ENCODE measurements at regions not wholly inside any gene's neighbourhood (a gene's known extent, or its start where the extent isn't known, plus 50 kb on each side); places are given as distances from the start of the nearest gene placed in this dataset.

DNA sequence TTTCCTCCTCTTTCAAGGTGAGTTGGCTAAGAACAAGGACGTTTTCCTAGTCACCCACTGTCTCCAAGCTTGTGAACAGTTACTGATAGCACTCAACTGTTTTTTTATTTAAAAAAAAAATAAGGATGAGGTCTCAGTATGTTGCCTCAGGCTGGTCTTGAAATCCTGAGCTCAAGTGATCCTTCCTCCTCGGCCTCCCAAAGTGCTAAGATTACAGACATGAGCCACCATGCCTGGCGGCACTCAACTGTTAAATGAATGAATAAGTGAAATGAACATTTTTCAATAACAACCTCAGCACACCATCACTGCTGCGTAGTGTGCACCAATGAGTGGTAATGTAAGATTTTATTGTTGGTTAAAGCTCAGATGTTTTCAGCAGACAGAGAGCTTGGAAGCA is 214.1 kb upstream of the NRIP1 start:
- Mint-ChIP-seq H3K9me3 (peaks cover 6% of the 10 kb centered on the region; the same call in 1 of the 3 replicates), H3K4me1 (no peaks in the 10 kb centered on the region), H3K4me3 (no peak overlapping the region), H3K27me3 (ENCODE audit: insufficient read depth, low read depth, poor library complexity) (no peaks in the 10 kb centered on the region), H3K36me3 (ENCODE audit: low read depth) (no peaks in the 10 kb centered on the region), H3K27ac (no peak overlapping the region)
- no peaks in the 10 kb centered on the region for H3K79me2 ChIP-seq (replicated peaks; ENCODE audit: insufficient read depth)
- no peak overlapping the region for H3K4me3 ChIP-seq
- H3K4me1 ChIP-seq (ENCODE audit: insufficient read depth) = no peaks in the 10 kb centered on the region
- H4K20me1 ChIP-seq (replicated peaks; ENCODE audit: insufficient read depth) = no peaks in the 10 kb centered on the region
- no peaks in the 10 kb centered on the region for H3K27me3 ChIP-seq (ENCODE audit: insufficient read depth)
- H3K27ac ChIP-seq (ENCODE audit: low read depth) = no peak overlapping the region
- no peaks in the 10 kb centered on the region for H3K36me3 ChIP-seq (ENCODE audit: insufficient read depth)
- H2AFZ ChIP-seq = peak overlapping the region; percentile 16; the same call in 1 of the 2 replicates
- H3K9me2 ChIP-seq (ENCODE audit: insufficient read depth) = no peaks in the 10 kb centered on the region
- no peak overlapping the region for H3K4me2 ChIP-seq
- H3F3A ChIP-seq (replicated peaks; ENCODE audit: low read depth) = no peaks in the 10 kb centered on the region
- no peak for TF ChIP-seq STAT1 (IDR thresholded peaks at IDR 0.05; ENCODE audit: unreplicated experiment)
- TF ChIP-seq, protein P1, sequence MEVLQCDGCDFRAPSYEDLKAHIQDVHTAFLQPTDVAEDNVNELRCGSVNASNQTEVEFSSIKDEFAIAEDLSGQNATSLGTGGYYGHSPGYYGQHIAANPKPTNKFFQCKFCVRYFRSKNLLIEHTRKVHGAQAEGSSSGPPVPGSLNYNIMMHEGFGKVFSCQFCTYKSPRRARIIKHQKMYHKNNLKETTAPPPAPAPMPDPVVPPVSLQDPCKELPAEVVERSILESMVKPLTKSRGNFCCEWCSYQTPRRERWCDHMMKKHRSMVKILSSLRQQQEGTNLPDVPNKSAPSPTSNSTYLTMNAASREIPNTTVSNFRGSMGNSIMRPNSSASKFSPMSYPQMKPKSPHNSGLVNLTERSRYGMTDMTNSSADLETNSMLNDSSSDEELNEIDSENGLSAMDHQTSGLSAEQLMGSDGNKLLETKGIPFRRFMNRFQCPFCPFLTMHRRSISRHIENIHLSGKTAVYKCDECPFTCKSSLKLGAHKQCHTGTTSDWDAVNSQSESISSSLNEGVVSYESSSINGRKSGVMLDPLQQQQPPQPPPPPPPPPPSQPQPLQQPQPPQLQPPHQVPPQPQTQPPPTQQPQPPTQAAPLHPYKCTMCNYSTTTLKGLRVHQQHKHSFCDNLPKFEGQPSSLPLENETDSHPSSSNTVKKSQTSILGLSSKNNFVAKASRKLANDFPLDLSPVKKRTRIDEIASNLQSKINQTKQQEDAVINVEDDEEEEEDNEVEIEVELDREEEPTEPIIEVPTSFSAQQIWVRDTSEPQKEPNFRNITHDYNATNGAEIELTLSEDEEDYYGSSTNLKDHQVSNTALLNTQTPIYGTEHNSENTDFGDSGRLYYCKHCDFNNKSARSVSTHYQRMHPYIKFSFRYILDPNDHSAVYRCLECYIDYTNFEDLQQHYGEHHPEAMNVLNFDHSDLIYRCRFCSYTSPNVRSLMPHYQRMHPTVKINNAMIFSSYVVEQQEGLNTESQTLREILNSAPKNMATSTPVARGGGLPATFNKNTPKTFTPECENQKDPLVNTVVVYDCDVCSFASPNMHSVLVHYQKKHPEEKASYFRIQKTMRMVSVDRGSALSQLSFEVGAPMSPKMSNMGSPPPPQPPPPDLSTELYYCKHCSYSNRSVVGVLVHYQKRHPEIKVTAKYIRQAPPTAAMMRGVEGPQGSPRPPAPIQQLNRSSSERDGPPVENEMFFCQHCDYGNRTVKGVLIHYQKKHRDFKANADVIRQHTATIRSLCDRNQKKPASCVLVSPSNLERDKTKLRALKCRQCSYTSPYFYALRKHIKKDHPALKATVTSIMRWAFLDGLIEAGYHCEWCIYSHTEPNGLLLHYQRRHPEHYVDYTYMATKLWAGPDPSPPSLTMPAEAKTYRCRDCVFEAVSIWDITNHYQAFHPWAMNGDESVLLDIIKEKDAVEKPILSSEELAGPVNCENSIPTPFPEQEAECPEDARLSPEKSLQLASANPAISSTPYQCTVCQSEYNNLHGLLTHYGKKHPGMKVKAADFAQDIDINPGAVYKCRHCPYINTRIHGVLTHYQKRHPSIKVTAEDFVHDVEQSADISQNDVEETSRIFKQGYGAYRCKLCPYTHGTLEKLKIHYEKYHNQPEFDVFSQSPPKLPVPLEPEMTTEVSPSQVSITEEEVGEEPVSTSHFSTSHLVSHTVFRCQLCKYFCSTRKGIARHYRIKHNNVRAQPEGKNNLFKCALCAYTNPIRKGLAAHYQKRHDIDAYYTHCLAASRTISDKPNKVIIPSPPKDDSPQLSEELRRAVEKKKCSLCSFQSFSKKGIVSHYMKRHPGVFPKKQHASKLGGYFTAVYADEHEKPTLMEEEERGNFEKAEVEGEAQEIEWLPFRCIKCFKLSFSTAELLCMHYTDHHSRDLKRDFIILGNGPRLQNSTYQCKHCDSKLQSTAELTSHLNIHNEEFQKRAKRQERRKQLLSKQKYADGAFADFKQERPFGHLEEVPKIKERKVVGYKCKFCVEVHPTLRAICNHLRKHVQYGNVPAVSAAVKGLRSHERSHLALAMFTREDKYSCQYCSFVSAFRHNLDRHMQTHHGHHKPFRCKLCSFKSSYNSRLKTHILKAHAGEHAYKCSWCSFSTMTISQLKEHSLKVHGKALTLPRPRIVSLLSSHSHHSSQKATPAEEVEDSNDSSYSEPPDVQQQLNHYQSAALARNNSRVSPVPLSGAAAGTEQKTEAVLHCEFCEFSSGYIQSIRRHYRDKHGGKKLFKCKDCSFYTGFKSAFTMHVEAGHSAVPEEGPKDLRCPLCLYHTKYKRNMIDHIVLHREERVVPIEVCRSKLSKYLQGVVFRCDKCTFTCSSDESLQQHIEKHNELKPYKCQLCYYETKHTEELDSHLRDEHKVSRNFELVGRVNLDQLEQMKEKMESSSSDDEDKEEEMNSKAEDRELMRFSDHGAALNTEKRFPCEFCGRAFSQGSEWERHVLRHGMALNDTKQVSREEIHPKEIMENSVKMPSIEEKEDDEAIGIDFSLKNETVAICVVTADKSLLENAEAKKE (CRISPR knock-in tag; IDR thresholded peaks at IDR 0.05) = no peak
- no peak for TF ChIP-seq NANOG (IDR thresholded peaks at IDR 0.05; ENCODE audit: borderline replicate concordance)
- TF ChIP-seq EZH2phosphoT487 (IDR thresholded peaks at IDR 0.05; ENCODE audit: unreplicated experiment) = no peak
- TF ChIP-seq, protein P2, sequence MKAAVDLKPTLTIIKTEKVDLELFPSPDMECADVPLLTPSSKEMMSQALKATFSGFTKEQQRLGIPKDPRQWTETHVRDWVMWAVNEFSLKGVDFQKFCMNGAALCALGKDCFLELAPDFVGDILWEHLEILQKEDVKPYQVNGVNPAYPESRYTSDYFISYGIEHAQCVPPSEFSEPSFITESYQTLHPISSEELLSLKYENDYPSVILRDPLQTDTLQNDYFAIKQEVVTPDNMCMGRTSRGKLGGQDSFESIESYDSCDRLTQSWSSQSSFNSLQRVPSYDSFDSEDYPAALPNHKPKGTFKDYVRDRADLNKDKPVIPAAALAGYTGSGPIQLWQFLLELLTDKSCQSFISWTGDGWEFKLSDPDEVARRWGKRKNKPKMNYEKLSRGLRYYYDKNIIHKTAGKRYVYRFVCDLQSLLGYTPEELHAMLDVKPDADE (IDR thresholded peaks at IDR 0.05) = no peak
- TF ChIP-seq CREB1 (CRISPR knock-in tag; IDR thresholded peaks at IDR 0.05; ENCODE audit: low read depth) = no peak
- TF ChIP-seq, protein P3, sequence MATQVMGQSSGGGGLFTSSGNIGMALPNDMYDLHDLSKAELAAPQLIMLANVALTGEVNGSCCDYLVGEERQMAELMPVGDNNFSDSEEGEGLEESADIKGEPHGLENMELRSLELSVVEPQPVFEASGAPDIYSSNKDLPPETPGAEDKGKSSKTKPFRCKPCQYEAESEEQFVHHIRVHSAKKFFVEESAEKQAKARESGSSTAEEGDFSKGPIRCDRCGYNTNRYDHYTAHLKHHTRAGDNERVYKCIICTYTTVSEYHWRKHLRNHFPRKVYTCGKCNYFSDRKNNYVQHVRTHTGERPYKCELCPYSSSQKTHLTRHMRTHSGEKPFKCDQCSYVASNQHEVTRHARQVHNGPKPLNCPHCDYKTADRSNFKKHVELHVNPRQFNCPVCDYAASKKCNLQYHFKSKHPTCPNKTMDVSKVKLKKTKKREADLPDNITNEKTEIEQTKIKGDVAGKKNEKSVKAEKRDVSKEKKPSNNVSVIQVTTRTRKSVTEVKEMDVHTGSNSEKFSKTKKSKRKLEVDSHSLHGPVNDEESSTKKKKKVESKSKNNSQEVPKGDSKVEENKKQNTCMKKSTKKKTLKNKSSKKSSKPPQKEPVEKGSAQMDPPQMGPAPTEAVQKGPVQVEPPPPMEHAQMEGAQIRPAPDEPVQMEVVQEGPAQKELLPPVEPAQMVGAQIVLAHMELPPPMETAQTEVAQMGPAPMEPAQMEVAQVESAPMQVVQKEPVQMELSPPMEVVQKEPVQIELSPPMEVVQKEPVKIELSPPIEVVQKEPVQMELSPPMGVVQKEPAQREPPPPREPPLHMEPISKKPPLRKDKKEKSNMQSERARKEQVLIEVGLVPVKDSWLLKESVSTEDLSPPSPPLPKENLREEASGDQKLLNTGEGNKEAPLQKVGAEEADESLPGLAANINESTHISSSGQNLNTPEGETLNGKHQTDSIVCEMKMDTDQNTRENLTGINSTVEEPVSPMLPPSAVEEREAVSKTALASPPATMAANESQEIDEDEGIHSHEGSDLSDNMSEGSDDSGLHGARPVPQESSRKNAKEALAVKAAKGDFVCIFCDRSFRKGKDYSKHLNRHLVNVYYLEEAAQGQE (IDR thresholded peaks at IDR 0.05; ENCODE audit: unreplicated experiment) = no peak
- TF ChIP-seq EZH2 (IDR thresholded peaks at IDR 0.05; ENCODE audit: low read depth, unreplicated experiment) = no peak
- no peak for TF ChIP-seq ZNF331 (CRISPR knock-in tag; IDR thresholded peaks at IDR 0.05; ENCODE audit: low read depth)
- TF ChIP-seq ZNF114 (CRISPR knock-in tag; IDR thresholded peaks at IDR 0.05) = no peak
- TF ChIP-seq, protein P4, sequence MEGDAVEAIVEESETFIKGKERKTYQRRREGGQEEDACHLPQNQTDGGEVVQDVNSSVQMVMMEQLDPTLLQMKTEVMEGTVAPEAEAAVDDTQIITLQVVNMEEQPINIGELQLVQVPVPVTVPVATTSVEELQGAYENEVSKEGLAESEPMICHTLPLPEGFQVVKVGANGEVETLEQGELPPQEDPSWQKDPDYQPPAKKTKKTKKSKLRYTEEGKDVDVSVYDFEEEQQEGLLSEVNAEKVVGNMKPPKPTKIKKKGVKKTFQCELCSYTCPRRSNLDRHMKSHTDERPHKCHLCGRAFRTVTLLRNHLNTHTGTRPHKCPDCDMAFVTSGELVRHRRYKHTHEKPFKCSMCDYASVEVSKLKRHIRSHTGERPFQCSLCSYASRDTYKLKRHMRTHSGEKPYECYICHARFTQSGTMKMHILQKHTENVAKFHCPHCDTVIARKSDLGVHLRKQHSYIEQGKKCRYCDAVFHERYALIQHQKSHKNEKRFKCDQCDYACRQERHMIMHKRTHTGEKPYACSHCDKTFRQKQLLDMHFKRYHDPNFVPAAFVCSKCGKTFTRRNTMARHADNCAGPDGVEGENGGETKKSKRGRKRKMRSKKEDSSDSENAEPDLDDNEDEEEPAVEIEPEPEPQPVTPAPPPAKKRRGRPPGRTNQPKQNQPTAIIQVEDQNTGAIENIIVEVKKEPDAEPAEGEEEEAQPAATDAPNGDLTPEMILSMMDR (conservative IDR thresholded peaks at IDR 0.05; ENCODE audit: low read depth in 2 of 2) = no peak
- TF ChIP-seq JUNB (IDR thresholded peaks at IDR 0.05; ENCODE audit: unreplicated experiment) = no peak
- TF ChIP-seq POLR2AphosphoS5 (IDR thresholded peaks at IDR 0.05; ENCODE audit: low read depth) = no peak
- ATAC-seq = no peak
- no peak for DNase-seq (ENCODE audit: low spot score)

Data from GM23338 (cell line).